PC-9 (cell line): ENCODE measurements at regions not wholly inside any gene's neighbourhood (a gene's known extent, or its start where the extent isn't known, plus 50 kb on each side); places are given as distances from the start of the nearest gene placed in this dataset.

Source experiments
- BruUV-seq: library from RNA; stranded (reverse); fragments of 400-500 nt; replicated peaks from 2 replicates; lab custom pipeline; 2021; lab: Mats Ljungman, UMichigan
- CTCF ChIA-PET: fragments of 300-600 bp; sonication (Branson Sonifier 250); formaldehyde crosslinking; loops from one replicate; lab custom pipeline; 2022; ENCODE audit warnings: antibody characterized with exemption; lab: Charles Lee
- POLR2A ChIA-PET: fragments of 300-600 bp; sonication (Branson Sonifier 250); formaldehyde crosslinking; loops from one replicate; lab custom pipeline; 2022; ENCODE audit warnings: antibody characterized with exemption; ENCODE audit not compliant: unreplicated experiment; lab: Charles Lee
- DNase-seq, 2 experiments: peaks; one replicate each; pipeline versions ENCODE4 v3.0.0 to v3.0.0-alpha.2; 2015 to 2022; ENCODE audit warnings: mixed read lengths in 1 of 2
- H2AFZ ChIP-seq: fragments of 200-600 bp; sonication (generic); 2 replicates; pipeline ENCODE4 v1.8.1; 2017; ENCODE audit warnings: antibody characterized with exemption
- H3F3A ChIP-seq: fragments of 200-600 bp; sonication (generic); 2 replicates; pipeline ENCODE4 v1.8.1; 2017; ENCODE audit warnings: antibody characterized with exemption, mild to moderate bottlenecking, low read depth; ENCODE audit not compliant: insufficient read depth
- H3K27ac ChIP-seq: fragments of 200-600 bp; sonication (generic); 2 replicates; pipeline ENCODE4 v1.6.1; 2016; ENCODE audit warnings: mixed run types
- H3K27me3 ChIP-seq: fragments of 200-600 bp; sonication (generic); 2 replicates; pipeline ENCODE4 v1.6.1; 2016; ENCODE audit warnings: low read depth, mixed run types; ENCODE audit not compliant: insufficient read depth
- H3K36me3 ChIP-seq: fragments of 200-600 bp; sonication (generic); 2 replicates; pipeline ENCODE4 v1.6.1; 2016; ENCODE audit warnings: low read depth, mixed run types
- H3K4me1 ChIP-seq: fragments of 200-600 bp; sonication (generic); replicated peaks from 2 replicates; pipeline ENCODE4 v1.6.1; 2016; ENCODE audit warnings: mixed run types; ENCODE audit not compliant: insufficient read depth
- H3K4me2 ChIP-seq: fragments of 200-600 bp; sonication (generic); 2 replicates; pipeline ENCODE4 v1.6.1; 2017; ENCODE audit warnings: mixed run types
- H3K4me3 ChIP-seq: fragments of 200-600 bp; sonication (generic); 2 replicates; pipeline ENCODE4 v1.6.1; 2016; ENCODE audit warnings: mixed run types
- H3K79me2 ChIP-seq: fragments of 200-600 bp; sonication (generic); 2 replicates; pipeline ENCODE4 v1.6.1; 2017; ENCODE audit warnings: low read depth, mixed run types
- H3K9me2 ChIP-seq: fragments of 200-600 bp; sonication (generic); 2 replicates; pipeline ENCODE4 v1.8.1; 2017; ENCODE audit warnings: mild to moderate bottlenecking; ENCODE audit not compliant: insufficient read depth
- H3K9me3 ChIP-seq: fragments of 200-600 bp; sonication (generic); 2 replicates; pipeline ENCODE4 v1.8.1; 2016; ENCODE audit warnings: low read depth; ENCODE audit not compliant: insufficient read depth
- H4K20me1 ChIP-seq: fragments of 200-600 bp; sonication (generic); 2 replicates; pipeline ENCODE4 v1.8.1; 2017; ENCODE audit not compliant: insufficient read depth
- EZH2 ChIP-seq: fragments of 200-600 bp; sonication (generic); IDR thresholded peaks from 2 replicates; pipeline ENCODE4 v1.8.0; 2017; ENCODE audit warnings: antibody characterized with exemption, low read depth
- intact Hi-C: fragments of 100-400 bp; cut with micrococcal nuclease; formaldehyde crosslinking; loops from one replicate; pipeline ENCODE4 v1.10.0; 2022; ENCODE audit not compliant: unreplicated experiment
- TF ChIP-seq, protein P1 (sequence below): fragments of 200-600 bp; sonication (generic); conservative IDR thresholded peaks from 2 replicates; pipeline ENCODE4 v1.6.1; 2017; ENCODE audit warnings: mixed run types, antibody characterized with exemption, mild to moderate bottlenecking, moderate library complexity

DNA sequence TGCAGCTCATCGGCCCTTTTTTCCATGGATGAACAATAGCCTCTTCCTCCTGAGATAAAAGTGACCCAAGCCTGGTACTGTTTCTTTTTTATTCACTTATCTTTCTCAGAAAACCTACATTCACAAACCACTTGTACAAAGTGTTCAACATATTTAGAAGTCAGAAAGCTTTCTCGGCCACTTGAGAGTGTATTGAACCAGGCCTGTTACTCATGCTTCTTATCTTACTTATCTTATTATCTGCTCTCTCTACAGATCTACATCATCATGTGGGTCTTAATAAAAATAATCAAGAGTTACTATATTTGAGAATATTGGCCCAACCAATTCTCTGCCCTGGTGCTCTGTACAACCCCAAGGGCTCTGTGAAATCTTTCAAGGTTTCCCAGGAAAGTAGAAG, 242.1 kb downstream of the MREG start:
- no peak for DNase-seq
- Histone ChIP-seq H3K9me2 (no peaks in the 10 kb centered on the region), H3K36me3 (no peaks in the 10 kb centered on the region), H3K79me2 (no peaks in the 10 kb centered on the region), H3K4me1 (peaks cover 22% of the 10 kb centered on the region; the same call in 1 of the 2 replicates), H4K20me1 (no peaks in the 10 kb centered on the region), H3F3A (no peaks in the 10 kb centered on the region), H3K4me3 (no peak overlapping the region), H2AFZ (0 out of 2 replicates have a peak overlapping the region, but pooled peaks have one; percentile 5), H3K9me3 (peaks cover 4% of the 10 kb centered on the region), H3K27me3 (no peaks in the 10 kb centered on the region), H3K4me2 (no peak overlapping the region), H3K27ac (no peak overlapping the region)
- ChIA-PET CTCF (no interaction called here), POLR2A (no interaction called here)
- intact Hi-C loops: no loop called here
- TF ChIP-seq EZH2: no peak
- TF ChIP-seq, protein P1, sequence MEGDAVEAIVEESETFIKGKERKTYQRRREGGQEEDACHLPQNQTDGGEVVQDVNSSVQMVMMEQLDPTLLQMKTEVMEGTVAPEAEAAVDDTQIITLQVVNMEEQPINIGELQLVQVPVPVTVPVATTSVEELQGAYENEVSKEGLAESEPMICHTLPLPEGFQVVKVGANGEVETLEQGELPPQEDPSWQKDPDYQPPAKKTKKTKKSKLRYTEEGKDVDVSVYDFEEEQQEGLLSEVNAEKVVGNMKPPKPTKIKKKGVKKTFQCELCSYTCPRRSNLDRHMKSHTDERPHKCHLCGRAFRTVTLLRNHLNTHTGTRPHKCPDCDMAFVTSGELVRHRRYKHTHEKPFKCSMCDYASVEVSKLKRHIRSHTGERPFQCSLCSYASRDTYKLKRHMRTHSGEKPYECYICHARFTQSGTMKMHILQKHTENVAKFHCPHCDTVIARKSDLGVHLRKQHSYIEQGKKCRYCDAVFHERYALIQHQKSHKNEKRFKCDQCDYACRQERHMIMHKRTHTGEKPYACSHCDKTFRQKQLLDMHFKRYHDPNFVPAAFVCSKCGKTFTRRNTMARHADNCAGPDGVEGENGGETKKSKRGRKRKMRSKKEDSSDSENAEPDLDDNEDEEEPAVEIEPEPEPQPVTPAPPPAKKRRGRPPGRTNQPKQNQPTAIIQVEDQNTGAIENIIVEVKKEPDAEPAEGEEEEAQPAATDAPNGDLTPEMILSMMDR: no peak
- BruUV-seq: no TSS peak

DNA sequence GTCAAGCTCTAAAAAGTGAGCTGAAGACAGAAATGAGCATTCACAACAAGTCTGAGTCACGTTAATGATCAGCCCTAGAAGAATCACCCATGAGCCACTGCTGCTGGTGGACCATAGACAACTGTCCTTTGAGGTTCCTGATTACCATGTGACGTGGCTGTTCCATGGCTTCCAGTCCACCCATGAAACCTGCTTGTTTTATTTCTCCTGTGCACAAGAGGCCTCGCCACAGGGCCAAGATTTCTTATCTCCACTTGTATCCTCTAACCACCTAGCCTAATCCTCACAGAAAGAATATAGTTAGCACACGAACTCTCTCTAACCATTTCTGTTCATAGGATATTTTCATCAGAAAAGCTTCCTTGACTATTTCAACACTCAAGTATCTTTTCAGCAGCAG, 242.7 kb downstream of the MREG start:
- Histone ChIP-seq H3K4me3 (no peak overlapping the region), H3K36me3 (no peaks in the 10 kb centered on the region), H3K27me3 (no peaks in the 10 kb centered on the region), H3K9me2 (no peaks in the 10 kb centered on the region), H3K27ac (no peak overlapping the region), H3K4me2 (no peak overlapping the region), H4K20me1 (no peaks in the 10 kb centered on the region), H2AFZ (no peak overlapping the region), H3K9me3 (peaks cover 7% of the 10 kb centered on the region), H3K79me2 (no peaks in the 10 kb centered on the region), H3F3A (no peaks in the 10 kb centered on the region), H3K4me1 (peaks cover 22% of the 10 kb centered on the region; the same call in 1 of the 2 replicates)
- CTCF ChIA-PET: no interaction called here
- intact Hi-C loops: no loop called here
- BruUV-seq: no TSS peak
- POLR2A ChIA-PET: no interaction called here
- TF ChIP-seq, protein P1: no peak
- no peak for TF ChIP-seq EZH2
- DNase-seq: no peak

DNA sequence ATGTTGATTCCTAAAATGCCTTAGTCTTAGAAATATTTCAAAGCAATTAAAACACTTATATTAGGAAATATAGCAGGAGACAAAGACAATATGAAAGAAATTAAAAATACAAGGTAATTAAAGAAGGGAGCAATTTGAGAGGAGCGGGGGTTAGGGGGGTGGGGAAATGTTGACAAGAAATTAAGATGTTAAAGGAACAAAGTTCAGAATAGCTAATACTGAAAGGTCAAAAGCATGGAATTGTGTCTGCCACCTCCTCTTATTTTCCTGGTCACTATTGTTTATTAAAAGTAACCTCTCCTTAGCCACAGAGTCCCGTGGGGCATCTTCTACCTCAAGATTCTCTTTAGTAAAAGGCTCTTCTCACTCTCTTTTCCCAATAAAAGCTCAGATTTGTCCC, 244.1 kb downstream of the MREG start:
- Histone ChIP-seq H3K79me2 (no peaks in the 10 kb centered on the region), H2AFZ (no peak overlapping the region), H3K36me3 (no peaks in the 10 kb centered on the region), H3K9me2 (no peaks in the 10 kb centered on the region), H3K4me1 (peaks cover 22% of the 10 kb centered on the region; the same call in 1 of the 2 replicates), H3K4me3 (no peak overlapping the region), H3K27me3 (no peaks in the 10 kb centered on the region), H4K20me1 (no peaks in the 10 kb centered on the region), H3K9me3 (peaks cover 7% of the 10 kb centered on the region), H3F3A (no peaks in the 10 kb centered on the region), H3K27ac (no peak overlapping the region), H3K4me2 (no peak overlapping the region)
- intact Hi-C loops: no loop called here
- CTCF ChIA-PET: no interaction called here
- TF ChIP-seq, protein P1: no peak
- TF ChIP-seq EZH2: no peak
- POLR2A ChIA-PET: no interaction called here
- no TSS peak for BruUV-seq
- no peak for DNase-seq
